ENCODE measurements at regions not wholly inside any gene's neighbourhood (a gene's known extent, or its start where the extent isn't known, plus 50 kb on each side); places are given as distances from the start of the nearest gene placed in this dataset.

- no peak overlapping the region for H3K4me3 ChIP-seq
- no peak for TF ChIP-seq CTCF (IDR thresholded peaks at IDR 0.05)
- DNase-seq (ENCODE audit: low spot score) = no peak
- H3K27ac ChIP-seq = no peak overlapping the region
Measured at GRCh38 chr21:22314963-22315362, 1316.8 kb downstream of the NCAM2 start.

- Histone ChIP-seq H3K4me3 (no peak overlapping the region), H3K27ac (no peak overlapping the region)
- DNase-seq (ENCODE audit: low spot score) = no peak
- no peak for TF ChIP-seq CTCF (IDR thresholded peaks at IDR 0.05)
Measured at GRCh38 chr21:22319435-22319834, 1321.2 kb downstream of the NCAM2 start.

- DNase-seq (ENCODE audit: low spot score) = no peak
Measured at GRCh38 chr21:22342889-22343288, 1344.7 kb downstream of the NCAM2 start.

GRCh38 chr21:22343303-22343702 is 1345.1 kb downstream of the NCAM2 start:
- no peak for DNase-seq (ENCODE audit: low spot score)
- H3K4me3 ChIP-seq = no peak overlapping the region
- H3K27ac ChIP-seq = no peak overlapping the region
- no peak for TF ChIP-seq CTCF (IDR thresholded peaks at IDR 0.05)

More at GRCh38 chr21:22342889-22343288, 1344.7 kb downstream of the NCAM2 start:
- no peak for TF ChIP-seq CTCF (IDR thresholded peaks at IDR 0.05)
- Histone ChIP-seq H3K4me3 (no peak overlapping the region), H3K27ac (no peak overlapping the region)

- no peak for DNase-seq (ENCODE audit: low spot score)
- no peak overlapping the region for H3K27ac ChIP-seq
- TF ChIP-seq CTCF (IDR thresholded peaks at IDR 0.05) = no peak
- no peak overlapping the region for H3K4me3 ChIP-seq
Measured at GRCh38 chr21:22343721-22344120, 1345.5 kb downstream of the NCAM2 start.

- Histone ChIP-seq H3K4me3 (no peak overlapping the region), H3K27ac (no peak overlapping the region)
- DNase-seq (ENCODE audit: low spot score) = no peak
- TF ChIP-seq CTCF (IDR thresholded peaks at IDR 0.05) = no peak
Measured at GRCh38 chr21:22345624-22346023, 1347.4 kb downstream of the NCAM2 start.

- Histone ChIP-seq H3K4me3 (no peak overlapping the region), H3K27ac (no peak overlapping the region)
- no peak for TF ChIP-seq CTCF (IDR thresholded peaks at IDR 0.05)
- DNase-seq (ENCODE audit: low spot score) = no peak
Measured at GRCh38 chr21:22346576-22346975, 1348.4 kb downstream of the NCAM2 start.

Data from coronary artery (tissue), 2 donors.